GM19025 (cell line): ENCODE measurements at regions not wholly inside any gene's neighbourhood (a gene's known extent, or its start where the extent isn't known, plus 50 kb on each side); places are given as distances from the start of the nearest gene placed in this dataset.
"Not testable (repeated sequence)": the region's sequence is repeated elsewhere in the genome, so short reads cannot be mapped to it uniquely, and the experiment has no call there.

Experiments
- ATAC-seq: cut with Tn5 transposase; IDR thresholded peaks from one replicate; pipeline ENCODE4 v1.9.1; 2021; ENCODE audit warnings: mild to moderate bottlenecking, low read depth, moderate library complexity; ENCODE audit not compliant: unreplicated experiment

- ATAC-seq: no peak
Observed at GRCh38 chr1:60620087-60620486, 462.3 kb upstream of the NFIA start.

GRCh38 chr1:60619581-60619980 is 462.8 kb upstream of the NFIA start:
- no peak for ATAC-seq

- ATAC-seq: no peak
Observed at GRCh38 chr1:60615666-60616065, 466.7 kb upstream of the NFIA start.

GRCh38 chr1:60612790-60613189 is 469.6 kb upstream of the NFIA start:
- no peak for ATAC-seq

GRCh38 chr1:60606921-60607320 is 475.4 kb upstream of the NFIA start:
- ATAC-seq: not testable (repeated sequence)

- ATAC-seq: no peak
Observed at GRCh38 chr1:60600532-60600931, 481.8 kb upstream of the NFIA start.

GRCh38 chr1:60599574-60599973 is 482.8 kb upstream of the NFIA start:
- no peak for ATAC-seq

- no peak for ATAC-seq
Observed at GRCh38 chr1:60598041-60598910, 484.1 kb upstream of the NFIA start.

GRCh38 chr1:60596791-60597750 is 485.3 kb upstream of the NFIA start:
- ATAC-seq: no peak

- ATAC-seq: no peak
Observed at GRCh38 chr1:60591583-60591982, 490.8 kb upstream of the NFIA start.

GRCh38 chr1:60589916-60590315 is 492.4 kb upstream of the NFIA start:
- no peak for ATAC-seq

- no peak for ATAC-seq
Observed at GRCh38 chr1:60589046-60589748, 493.2 kb upstream of the NFIA start.

- ATAC-seq: no peak
Observed at GRCh38 chr1:60584371-60584770, 498.0 kb upstream of the NFIA start.

GRCh38 chr1:60583696-60584095 is 498.7 kb upstream of the NFIA start:
- ATAC-seq: no peak

- ATAC-seq: no peak
Observed at GRCh38 chr1:60581455-60582220, 500.7 kb upstream of the NFIA start.

GRCh38 chr1:60577029-60577428 is 503.5 kb upstream of the C1orf87 start:
- ATAC-seq: no peak

GRCh38 chr1:60575326-60575977 is 501.9 kb upstream of the C1orf87 start:
- ATAC-seq: no peak

- no peak for ATAC-seq
Observed at GRCh38 chr1:60573726-60574409, 500.3 kb upstream of the C1orf87 start.

GRCh38 chr1:60573121-60573520 is 499.6 kb upstream of the C1orf87 start:
- ATAC-seq: no peak
